PC-9 (cell line): ENCODE measurements at regions not wholly inside any gene's neighbourhood (a gene's known extent, or its start where the extent isn't known, plus 50 kb on each side); places are given as distances from the start of the nearest gene placed in this dataset.
"Not testable (repeated sequence)": the region's sequence is repeated elsewhere in the genome, so short reads cannot be mapped to it uniquely, and the experiment has no call there.

Source experiments
- BruUV-seq: library from RNA; stranded (reverse); fragments of 400-500 nt; replicated peaks from 2 replicates; lab custom pipeline; 2021; lab: Mats Ljungman, UMichigan
- CTCF ChIA-PET: fragments of 300-600 bp; sonication (Branson Sonifier 250); formaldehyde crosslinking; loops from one replicate; lab custom pipeline; 2022; ENCODE audit warnings: antibody characterized with exemption; lab: Charles Lee
- POLR2A ChIA-PET: fragments of 300-600 bp; sonication (Branson Sonifier 250); formaldehyde crosslinking; loops from one replicate; lab custom pipeline; 2022; ENCODE audit warnings: antibody characterized with exemption; ENCODE audit not compliant: unreplicated experiment; lab: Charles Lee
- DNase-seq, 2 experiments: peaks; one replicate each; pipeline versions ENCODE4 v3.0.0 to v3.0.0-alpha.2; 2015 to 2022; ENCODE audit warnings: mixed read lengths in 1 of 2
- H2AFZ ChIP-seq: fragments of 200-600 bp; sonication (generic); 2 replicates; pipeline ENCODE4 v1.8.1; 2017; ENCODE audit warnings: antibody characterized with exemption
- H3F3A ChIP-seq: fragments of 200-600 bp; sonication (generic); 2 replicates; pipeline ENCODE4 v1.8.1; 2017; ENCODE audit warnings: antibody characterized with exemption, mild to moderate bottlenecking, low read depth; ENCODE audit not compliant: insufficient read depth
- H3K27ac ChIP-seq: fragments of 200-600 bp; sonication (generic); 2 replicates; pipeline ENCODE4 v1.6.1; 2016; ENCODE audit warnings: mixed run types
- H3K27me3 ChIP-seq: fragments of 200-600 bp; sonication (generic); 2 replicates; pipeline ENCODE4 v1.6.1; 2016; ENCODE audit warnings: low read depth, mixed run types; ENCODE audit not compliant: insufficient read depth
- H3K36me3 ChIP-seq: fragments of 200-600 bp; sonication (generic); 2 replicates; pipeline ENCODE4 v1.6.1; 2016; ENCODE audit warnings: low read depth, mixed run types
- H3K4me1 ChIP-seq: fragments of 200-600 bp; sonication (generic); replicated peaks from 2 replicates; pipeline ENCODE4 v1.6.1; 2016; ENCODE audit warnings: mixed run types; ENCODE audit not compliant: insufficient read depth
- H3K4me2 ChIP-seq: fragments of 200-600 bp; sonication (generic); 2 replicates; pipeline ENCODE4 v1.6.1; 2017; ENCODE audit warnings: mixed run types
- H3K4me3 ChIP-seq: fragments of 200-600 bp; sonication (generic); 2 replicates; pipeline ENCODE4 v1.6.1; 2016; ENCODE audit warnings: mixed run types
- H3K79me2 ChIP-seq: fragments of 200-600 bp; sonication (generic); 2 replicates; pipeline ENCODE4 v1.6.1; 2017; ENCODE audit warnings: low read depth, mixed run types
- H3K9me2 ChIP-seq: fragments of 200-600 bp; sonication (generic); 2 replicates; pipeline ENCODE4 v1.8.1; 2017; ENCODE audit warnings: mild to moderate bottlenecking; ENCODE audit not compliant: insufficient read depth
- H3K9me3 ChIP-seq: fragments of 200-600 bp; sonication (generic); 2 replicates; pipeline ENCODE4 v1.8.1; 2016; ENCODE audit warnings: low read depth; ENCODE audit not compliant: insufficient read depth
- H4K20me1 ChIP-seq: fragments of 200-600 bp; sonication (generic); 2 replicates; pipeline ENCODE4 v1.8.1; 2017; ENCODE audit not compliant: insufficient read depth
- CTCF ChIP-seq: fragments of 200-600 bp; sonication (generic); conservative IDR thresholded peaks from 2 replicates; pipeline ENCODE4 v1.6.1; 2017; ENCODE audit warnings: mixed run types, antibody characterized with exemption, mild to moderate bottlenecking, moderate library complexity
- EZH2 ChIP-seq: fragments of 200-600 bp; sonication (generic); IDR thresholded peaks from 2 replicates; pipeline ENCODE4 v1.8.0; 2017; ENCODE audit warnings: antibody characterized with exemption, low read depth
- intact Hi-C: fragments of 100-400 bp; cut with micrococcal nuclease; formaldehyde crosslinking; loops from one replicate; pipeline ENCODE4 v1.10.0; 2022; ENCODE audit not compliant: unreplicated experiment

GRCh38 chr2:143928613-143929012 lies 591.3 kb downstream of the ZEB2 start:
- no peaks in the 10 kb centered on the region for H3K36me3 ChIP-seq
- no peak overlapping the region for H3K4me2 ChIP-seq
- ChIA-PET POLR2A (no interaction called here), CTCF (no interaction called here)
- intact Hi-C loops: no loop called here
- H3K4me3 ChIP-seq: no peak overlapping the region
- H3K4me1 ChIP-seq: no peaks in the 10 kb centered on the region
- no peak overlapping the region for H3K27ac ChIP-seq
- no peaks in the 10 kb centered on the region for H3F3A ChIP-seq
- BruUV-seq: no TSS peak
- no peaks in the 10 kb centered on the region for H3K79me2 ChIP-seq
- H2AFZ ChIP-seq: no peak overlapping the region
- H3K27me3 ChIP-seq: no peaks in the 10 kb centered on the region
- no peaks in the 10 kb centered on the region for H3K9me3 ChIP-seq
- no peak for TF ChIP-seq CTCF
- no peak for TF ChIP-seq EZH2
- no peaks in the 10 kb centered on the region for H4K20me1 ChIP-seq
- no peak for DNase-seq
- no peaks in the 10 kb centered on the region; the same call in 1 of the 2 replicates for H3K9me2 ChIP-seq

- intact Hi-C loops: no loop called here
- Histone ChIP-seq H3K36me3 (no peaks in the 10 kb centered on the region), H3K27ac (no peak overlapping the region), H3K79me2 (no peaks in the 10 kb centered on the region), H3K4me1 (no peaks in the 10 kb centered on the region), H3K4me3 (no peak overlapping the region), H3K27me3 (no peaks in the 10 kb centered on the region), H4K20me1 (no peaks in the 10 kb centered on the region), H3K9me2 (no peaks in the 10 kb centered on the region; the same call in 1 of the 2 replicates), H3F3A (no peaks in the 10 kb centered on the region), H3K4me2 (no peak overlapping the region), H3K9me3 (no peaks in the 10 kb centered on the region), H2AFZ (no peak overlapping the region)
- ChIA-PET POLR2A (no interaction called here), CTCF (no interaction called here)
- no TSS peak for BruUV-seq
- TF ChIP-seq CTCF (no peak), EZH2 (no peak)
- no peak for DNase-seq
Measured at GRCh38 chr2:143928184-143928583, 591.7 kb downstream of the ZEB2 start.

DNA sequence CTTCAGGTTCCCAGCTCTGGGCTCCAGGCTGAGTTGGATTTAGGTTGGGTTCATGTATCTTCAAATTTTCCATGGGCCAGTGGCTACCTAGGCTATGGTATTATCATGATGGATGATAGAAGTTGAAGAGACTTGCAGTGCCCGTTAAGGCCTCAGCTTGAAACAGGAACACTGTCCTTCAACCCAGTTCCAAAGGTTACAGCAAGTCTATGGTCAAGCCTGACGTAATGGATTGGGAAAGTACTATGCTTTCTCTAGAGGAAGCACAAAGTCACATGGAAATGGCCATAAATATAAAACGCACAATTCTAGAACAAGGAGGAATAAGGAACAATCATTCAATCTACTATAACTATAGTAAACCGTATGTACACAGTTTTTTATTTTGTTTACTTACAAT lies 593.2 kb downstream of the ZEB2 start:
- Histone ChIP-seq H2AFZ (no peak overlapping the region), H3F3A (no peaks in the 10 kb centered on the region), H3K9me2 (no peaks in the 10 kb centered on the region; the same call in 1 of the 2 replicates), H3K4me2 (no peak overlapping the region), H3K27ac (no peak overlapping the region), H3K4me1 (no peaks in the 10 kb centered on the region), H3K4me3 (no peak overlapping the region), H3K9me3 (no peaks in the 10 kb centered on the region), H3K36me3 (no peaks in the 10 kb centered on the region), H3K27me3 (no peaks in the 10 kb centered on the region), H3K79me2 (no peaks in the 10 kb centered on the region), H4K20me1 (no peaks in the 10 kb centered on the region)
- DNase-seq: no peak
- intact Hi-C loops: no loop called here
- no TSS peak for BruUV-seq
- ChIA-PET POLR2A (no interaction called here), CTCF (no interaction called here)
- TF ChIP-seq CTCF (no peak), EZH2 (no peak)

- DNase-seq, H3K36me3 ChIP-seq, H3K9me2 ChIP-seq, H3K27me3 ChIP-seq, H3K9me3 ChIP-seq, BruUV-seq, CTCF ChIA-PET, H3F3A ChIP-seq, H3K27ac ChIP-seq, H3K79me2 ChIP-seq, H2AFZ ChIP-seq, H4K20me1 ChIP-seq, H3K4me3 ChIP-seq, H3K4me1 ChIP-seq, H3K4me2 ChIP-seq, intact Hi-C loops: not testable (repeated sequence)
- POLR2A ChIA-PET: interaction anchor here (0.5 kb wide), 1 partner anchor 254 kb away, joined by 3 read pairs; no protein-coding TSS in a partner anchor
Measured at GRCh38 chr2:143922261-143922830, 597.6 kb downstream of the ZEB2 start.
